MM.1S (cell line): ENCODE measurements at regions not wholly inside any gene's neighbourhood (a gene's known extent, or its start where the extent isn't known, plus 50 kb on each side); places are given as distances from the start of the nearest gene placed in this dataset.

Experiments
- CTCF ChIP-seq: fragments of 300-600 bp; sonication (generic); IDR thresholded peaks from 2 replicates; pipeline ENCODE4 v1.5.1; 2016; ENCODE audit warnings: antibody characterized with exemption, low read length, mixed read lengths
- EZH2 ChIP-seq: fragments of 300-600 bp; sonication (generic); optimal IDR thresholded peaks from 2 replicates; pipeline ENCODE3; 2017; ENCODE audit warnings: low read depth, mild to moderate bottlenecking, antibody characterized with exemption, low read length, mixed read lengths

- TF ChIP-seq CTCF = no peak
- no peak for TF ChIP-seq EZH2
Measured at GRCh38 chr18:45339810-45340550, 275.3 kb upstream of the SLC14A2 start.
